Frontal cortex (tissue), 3 donors: ENCODE measurements at regions not wholly inside any gene's neighbourhood (a gene's known extent, or its start where the extent isn't known, plus 50 kb on each side); places are given as distances from the start of the nearest gene placed in this dataset.
"Not testable (repeated sequence)": the region's sequence is repeated elsewhere in the genome, so short reads cannot be mapped to it uniquely, and the experiment has no call there.

Source experiments
- DNase-seq, 2 donors: peaks; one replicate each; pipeline ENCODE4 v3.0.0; 2012; ENCODE audit warnings: low spot score in 2 of 2
- FAIRE-seq: peaks from 2 replicates; lab custom pipeline; 2012; peaks lifted over from hg19 to GRCh38; lab: Jason Lieb, UNC
- donor health status: control.
- donor health status: control.
- donor health status: control.

DNA sequence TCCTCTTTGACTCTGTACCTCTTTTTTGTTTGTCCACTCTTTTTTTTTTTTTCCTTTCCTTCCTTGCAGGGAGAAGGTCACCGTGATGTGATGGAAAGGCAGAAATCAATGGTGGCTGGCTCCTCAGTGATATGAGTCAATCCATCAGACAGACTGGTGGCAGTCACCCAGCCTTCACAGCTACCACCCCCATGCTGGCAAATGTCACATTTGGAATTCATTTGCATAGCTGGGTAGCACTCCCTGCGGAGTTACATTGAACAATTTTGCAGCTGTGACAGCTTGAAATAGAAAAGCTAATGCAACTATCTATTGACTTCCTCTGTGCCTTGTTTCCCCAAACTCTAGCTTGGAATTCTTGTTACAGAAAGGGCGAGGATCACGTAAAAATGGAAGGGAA, 668.4 kb downstream of the C6orf118 start:
- DNase-seq (no peak), FAIRE-seq (no peak)

DNA sequence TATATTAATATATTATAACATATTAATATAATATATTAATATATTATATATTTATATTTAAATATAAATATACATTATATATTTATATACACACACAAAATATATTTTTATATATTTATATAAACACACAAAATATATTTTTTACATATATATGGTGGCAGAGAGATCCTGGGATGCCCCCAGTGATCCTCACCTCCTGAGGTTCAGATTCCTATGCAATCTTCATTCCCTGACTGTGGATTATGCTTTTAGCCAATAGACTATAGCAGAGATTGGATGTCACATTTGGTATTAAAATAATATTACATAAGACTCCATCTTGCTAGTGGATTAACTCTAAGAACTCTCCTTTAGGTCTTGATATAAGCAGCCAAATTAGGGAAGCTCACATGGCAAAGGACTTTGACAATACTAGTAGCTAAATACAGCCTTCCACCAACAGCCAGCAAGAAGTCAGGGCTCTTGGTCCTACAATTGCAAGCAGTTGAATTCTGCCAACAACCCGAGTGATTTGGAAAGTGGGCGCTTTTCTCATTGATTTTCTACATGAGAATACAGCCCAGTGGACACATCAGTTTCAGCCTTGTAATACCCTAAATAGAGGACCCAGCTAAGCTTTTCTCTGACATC, 681.0 kb downstream of the C6orf118 start:
- no peak for DNase-seq
- no peak for FAIRE-seq

DNA sequence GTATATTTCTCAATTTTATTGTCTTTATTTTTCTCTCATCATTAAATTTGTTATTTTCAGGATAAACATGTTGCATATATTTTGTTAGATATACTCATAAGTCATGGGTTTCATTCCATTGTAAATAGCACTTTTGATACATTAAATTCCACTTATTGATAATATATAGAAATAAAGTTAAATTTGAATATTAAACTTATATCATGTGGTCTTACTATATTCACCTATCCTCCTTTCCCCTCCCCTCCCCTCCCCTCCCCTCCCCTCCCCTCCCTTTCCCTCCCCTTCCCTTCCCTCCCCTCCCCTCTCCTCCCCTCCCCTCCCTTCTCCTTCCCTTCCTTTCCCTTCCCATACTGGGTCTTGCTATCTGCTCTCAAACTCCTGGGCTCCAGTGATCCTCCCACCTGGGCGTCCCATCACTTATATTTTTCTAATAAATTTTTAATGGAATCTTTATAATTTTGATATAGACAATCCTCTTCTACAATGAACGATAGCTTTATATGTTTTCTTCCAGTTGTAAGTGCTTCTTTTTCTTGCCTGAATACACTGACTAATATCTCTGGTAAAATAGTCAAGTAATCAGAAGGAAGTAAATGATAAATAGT, 692.4 kb downstream of the C6orf118 start:
- FAIRE-seq (no peak), DNase-seq (no peak)

DNA sequence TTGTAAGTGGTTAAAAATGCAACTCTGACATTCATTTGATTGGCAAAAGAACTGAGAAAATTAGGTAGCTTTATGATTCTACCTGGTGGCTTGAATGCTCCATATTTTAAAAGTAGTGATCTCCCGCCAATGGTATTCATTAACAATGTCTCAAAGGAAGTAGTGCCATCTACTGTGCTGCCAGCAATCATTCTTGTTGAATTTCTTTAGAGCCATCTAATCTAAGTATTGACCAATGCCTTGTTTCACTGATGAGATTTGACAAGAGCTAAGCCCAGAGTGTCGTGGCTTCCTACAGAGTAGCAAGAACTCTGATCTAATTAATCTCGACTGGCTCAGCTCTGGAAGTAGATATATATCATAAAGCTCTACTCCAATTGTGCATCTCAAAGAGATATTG, 696.7 kb downstream of the C6orf118 start:
- DNase-seq (no peak), FAIRE-seq (no peak)

DNA sequence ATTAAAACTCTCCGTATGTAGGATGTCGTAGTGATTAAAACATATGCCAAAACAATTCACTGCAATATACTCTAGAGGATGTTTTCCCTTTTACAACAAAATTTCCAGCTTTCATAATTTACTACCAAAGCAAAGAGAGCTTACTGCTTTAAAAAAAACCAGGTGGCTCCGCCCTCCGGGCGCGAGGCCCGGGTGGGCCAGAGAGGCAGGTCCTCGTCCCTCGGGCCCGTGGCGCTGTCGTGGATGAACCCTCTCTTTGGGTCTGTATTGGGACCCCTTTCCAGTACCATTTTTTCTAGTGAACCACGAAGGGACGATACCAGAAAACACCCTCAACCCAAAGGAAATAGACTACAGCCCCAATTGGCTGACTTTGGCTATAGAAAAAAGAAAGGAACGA, 698.5 kb downstream of the C6orf118 start:
- not testable (repeated sequence) for FAIRE-seq, DNase-seq

DNA sequence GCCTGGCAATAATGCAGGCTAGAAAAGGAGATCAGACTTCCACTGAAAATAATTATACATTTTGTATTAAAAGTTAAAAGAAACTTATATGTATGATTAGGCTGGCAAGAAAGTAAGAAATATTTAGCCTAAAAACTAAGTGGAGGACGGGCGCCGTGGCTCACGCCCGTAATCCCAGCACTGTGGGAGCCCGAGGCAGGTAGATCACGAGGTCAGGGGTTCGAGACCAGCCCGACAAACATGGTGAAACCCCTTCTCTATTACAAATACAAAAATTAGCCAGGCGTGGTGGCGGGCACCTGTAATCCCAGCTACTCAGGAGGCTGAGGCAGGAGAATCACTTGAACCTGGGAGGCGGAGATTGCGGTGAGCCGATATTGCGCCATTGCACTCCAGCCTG, 707.0 kb downstream of the C6orf118 start:
- DNase-seq, FAIRE-seq: not testable (repeated sequence)

DNA sequence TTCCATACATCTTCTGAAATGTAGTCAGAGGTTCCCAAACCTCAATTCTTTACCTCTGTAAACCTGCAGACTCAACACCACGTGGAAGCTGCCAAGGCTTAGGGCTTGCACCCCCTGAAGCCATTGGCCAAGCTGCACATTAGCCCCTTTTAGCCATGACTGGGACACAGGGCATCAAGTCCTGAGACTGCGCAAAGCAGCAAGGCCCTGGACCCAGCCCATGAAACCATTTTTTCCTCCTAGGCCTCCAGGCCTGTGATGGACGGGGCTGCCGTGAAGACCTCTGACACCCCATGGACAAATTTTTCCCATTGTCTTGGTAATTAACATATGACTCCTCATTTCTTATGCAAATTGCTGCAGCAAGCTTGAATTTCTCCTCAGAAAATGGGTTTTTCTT, 727.8 kb downstream of the C6orf118 start:
- DNase-seq (no peak), FAIRE-seq (no peak)

DNA sequence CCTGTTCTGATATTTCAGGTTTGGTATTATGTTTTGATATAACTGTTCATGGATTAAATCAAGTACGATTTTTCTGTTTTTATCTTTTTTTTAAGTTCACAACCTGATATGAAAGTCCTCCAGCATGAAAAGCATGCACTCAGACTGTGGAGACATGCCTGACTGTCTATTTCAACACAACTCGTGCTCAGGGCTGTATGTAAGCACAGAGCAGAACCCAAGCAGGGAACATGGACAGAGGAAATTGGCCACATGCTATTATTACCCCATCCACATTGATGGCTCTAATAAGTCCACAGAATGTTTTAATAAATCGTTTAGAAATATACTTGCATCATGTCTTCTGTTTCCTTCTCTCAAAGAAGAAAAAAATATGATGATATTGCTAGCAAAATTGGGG, 730.4 kb downstream of the C6orf118 start:
- DNase-seq, result no peak
- no peak for FAIRE-seq

DNA sequence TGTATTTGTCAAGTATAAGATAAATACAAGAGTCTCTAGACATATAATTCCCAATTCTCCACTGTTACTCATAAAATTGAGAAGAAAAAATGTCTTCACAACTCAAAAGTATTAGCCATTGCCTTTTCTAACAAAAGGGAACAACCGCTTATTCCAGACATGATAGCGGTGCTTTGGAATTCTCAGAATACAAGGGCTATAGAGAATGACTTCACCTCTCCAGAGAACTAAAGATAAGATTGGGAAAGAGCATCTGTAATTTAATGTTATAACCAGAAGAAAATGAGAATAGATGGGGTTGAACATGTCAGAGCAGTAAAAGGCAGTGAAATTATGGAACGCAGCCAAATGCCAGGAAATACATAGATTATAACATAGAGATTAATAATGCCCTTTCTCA, 730.8 kb downstream of the C6orf118 start:
- FAIRE-seq (no peak), DNase-seq (no peak)

DNA sequence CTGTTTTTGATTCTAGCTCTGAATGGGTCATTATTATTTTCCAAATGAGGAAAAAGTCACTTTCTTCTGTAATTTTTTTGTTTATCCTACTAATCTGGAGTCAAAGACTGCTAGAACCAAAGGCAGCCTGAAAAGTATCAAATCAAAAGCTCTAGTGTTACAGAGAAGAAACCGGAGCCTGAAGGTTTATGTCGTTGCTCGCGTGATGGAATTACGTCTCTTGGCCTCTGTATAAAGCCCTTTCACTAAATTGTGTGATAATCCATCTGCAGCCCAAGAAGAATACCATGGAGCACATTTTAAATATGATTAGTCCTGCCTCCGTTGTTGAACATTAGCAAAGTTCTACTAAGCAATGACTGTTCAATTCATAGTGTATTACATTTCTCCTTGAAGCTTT, 738.6 kb downstream of the C6orf118 start:
- DNase-seq (no peak), FAIRE-seq (no peak)

DNA sequence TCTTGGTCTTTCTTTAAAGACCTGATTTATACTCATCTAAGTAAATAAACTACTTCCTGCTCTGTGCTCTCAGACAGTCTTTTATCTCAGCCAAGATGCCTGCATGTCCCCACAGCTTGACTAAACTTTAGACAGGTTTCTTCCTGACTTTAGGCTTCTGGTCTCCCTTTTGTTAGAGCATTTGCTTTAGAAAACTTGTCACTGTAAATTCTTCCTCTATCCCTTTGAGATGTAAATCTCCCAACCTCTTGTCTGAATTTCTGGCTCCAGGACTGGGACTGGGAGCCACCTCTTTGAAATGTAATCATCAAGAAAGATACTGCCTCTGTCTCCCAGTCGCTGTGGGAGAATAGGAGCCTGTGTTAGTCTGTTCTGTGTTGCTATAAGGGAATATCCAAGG, 739.9 kb downstream of the C6orf118 start:
- no peak for DNase-seq
- no peak for FAIRE-seq

DNA sequence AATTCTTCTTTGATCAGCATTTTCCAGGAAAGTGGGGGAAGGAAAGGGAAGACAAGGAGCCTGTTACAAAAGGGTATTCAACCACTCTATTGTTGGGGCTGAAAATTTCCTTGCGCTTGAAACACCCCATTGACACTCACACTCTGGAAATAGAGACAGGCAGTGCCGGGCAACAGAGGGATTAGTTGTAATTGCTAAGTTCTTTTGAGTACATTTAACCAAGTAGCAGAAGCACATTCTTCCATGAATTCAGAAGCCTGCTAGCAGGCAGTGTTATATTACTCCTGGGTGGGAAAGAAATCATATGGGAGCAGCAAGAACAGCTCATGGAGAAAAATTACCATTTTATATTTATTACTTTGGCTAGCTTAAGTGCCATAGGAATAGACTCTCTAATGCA, 745.5 kb downstream of the C6orf118 start:
- DNase-seq, result peak; percentile 2 to 9
- no peak for FAIRE-seq

DNA sequence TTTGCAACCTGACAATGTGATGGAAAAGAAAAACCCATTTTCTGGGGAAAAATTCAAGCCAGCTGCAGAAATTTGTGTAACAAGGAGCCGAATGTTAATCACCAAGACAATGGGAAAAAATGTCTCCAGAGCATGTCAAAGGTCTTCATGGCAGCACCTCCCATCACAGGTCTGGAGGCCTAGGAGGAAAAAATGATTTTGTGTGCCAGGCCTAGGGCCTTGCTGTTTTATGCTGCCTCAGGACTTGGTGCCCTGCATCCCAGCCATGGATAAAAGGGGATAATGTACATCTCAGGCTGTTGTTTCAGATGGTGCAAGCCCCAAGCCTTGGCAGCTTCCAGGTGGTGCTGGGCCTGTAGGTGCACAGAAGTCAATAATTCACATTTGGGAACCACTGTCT, 747.7 kb downstream of the C6orf118 start:
- DNase-seq (no peak), FAIRE-seq (no peak)

DNA sequence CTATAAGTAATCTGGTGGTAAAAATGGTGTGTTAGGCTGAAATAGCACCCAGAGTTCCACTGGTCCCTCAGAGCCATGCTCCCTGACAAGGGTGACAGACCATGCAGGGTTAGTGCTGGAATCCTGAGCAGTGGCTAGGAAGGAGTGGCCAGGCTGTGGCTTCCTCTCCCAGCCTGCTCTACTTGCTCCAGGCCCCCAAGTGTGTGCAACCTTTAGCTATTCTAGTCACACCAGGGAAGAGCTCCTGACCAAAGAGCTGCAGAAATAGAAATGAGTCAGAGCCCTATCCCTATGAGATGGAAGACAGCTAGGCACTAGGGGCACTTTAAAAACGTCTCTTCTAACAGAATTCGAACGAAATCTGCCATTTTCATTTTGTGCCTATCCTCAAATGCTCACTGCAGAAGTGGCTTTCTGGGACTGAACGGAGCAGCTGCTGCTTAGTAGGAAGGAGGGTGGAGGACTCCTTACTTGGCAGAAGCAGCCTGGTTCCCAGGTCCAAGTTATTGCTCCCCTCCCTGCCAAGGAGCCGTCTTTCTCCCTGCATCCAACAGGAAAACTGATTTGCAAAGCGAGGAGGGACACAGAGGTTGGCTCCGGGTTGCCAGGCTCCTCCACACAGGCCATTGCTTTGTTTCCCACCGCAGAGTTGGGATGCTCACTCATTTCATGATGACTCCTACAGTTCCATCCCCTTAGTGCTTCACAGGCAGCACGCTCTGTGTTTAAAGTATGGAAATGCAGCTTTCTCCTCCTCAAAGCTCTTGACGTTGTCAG, 754.5 kb downstream of the C6orf118 start:
- FAIRE-seq (no peak), DNase-seq (no peak)

DNA sequence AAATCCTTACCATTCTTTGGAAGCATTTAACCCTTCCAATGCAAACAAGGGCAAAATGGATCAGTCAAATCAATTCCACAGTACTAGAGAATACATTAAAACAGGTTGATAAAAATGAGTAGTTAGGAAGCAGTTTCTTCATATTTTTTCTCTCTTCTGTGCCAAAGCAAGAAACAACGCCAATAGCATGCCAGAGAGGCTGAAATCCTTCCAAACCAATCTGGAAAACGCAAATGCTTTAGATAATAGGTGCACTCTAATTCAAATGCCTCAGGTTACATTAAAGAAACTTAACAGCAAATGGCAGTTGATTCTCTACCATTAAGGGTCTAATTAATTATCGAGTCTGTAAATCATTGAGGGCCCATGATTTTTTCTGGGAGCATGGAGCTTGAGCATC, 755.2 kb downstream of the C6orf118 start:
- FAIRE-seq, result no peak
- DNase-seq, result no peak

DNA sequence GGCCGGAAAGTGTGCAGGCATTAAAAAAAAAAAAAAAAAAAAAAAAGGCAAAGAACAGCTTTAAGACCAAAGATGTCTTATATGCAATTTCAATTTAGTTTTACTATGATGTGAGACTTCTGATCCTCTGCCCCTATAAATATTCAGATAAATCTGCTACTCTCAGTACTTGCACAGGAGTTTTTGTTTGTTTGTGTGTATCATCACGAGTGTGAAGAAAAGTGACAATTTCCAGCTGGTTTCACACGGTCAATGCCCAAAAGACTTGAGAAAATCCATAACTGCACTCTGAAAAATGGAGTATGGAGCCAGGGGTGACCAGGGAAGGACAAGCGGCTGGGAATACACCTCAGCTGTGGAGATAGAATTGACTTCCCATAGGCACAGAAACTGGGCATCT, 757.7 kb downstream of the C6orf118 start:
- no peak for DNase-seq
- FAIRE-seq, result no peak

DNA sequence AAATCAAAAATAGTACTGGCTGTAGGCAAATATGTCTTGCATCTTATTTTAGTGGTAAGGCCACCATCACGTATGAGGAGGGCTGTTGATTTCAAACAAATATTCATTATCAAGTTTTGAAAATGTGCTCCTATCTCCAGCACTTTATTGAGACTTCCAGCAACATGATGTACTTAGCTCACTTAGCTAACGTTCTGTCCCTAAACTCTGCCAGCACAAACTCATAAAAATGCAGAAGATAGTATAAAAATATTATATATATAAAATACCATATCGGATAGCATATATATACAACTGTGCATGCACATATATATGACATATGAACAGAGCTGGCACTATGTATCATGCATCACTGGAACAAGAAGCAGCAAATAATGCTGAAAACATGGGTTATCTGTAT, 762.3 kb downstream of the C6orf118 start:
- DNase-seq, result no peak
- no peak for FAIRE-seq

DNA sequence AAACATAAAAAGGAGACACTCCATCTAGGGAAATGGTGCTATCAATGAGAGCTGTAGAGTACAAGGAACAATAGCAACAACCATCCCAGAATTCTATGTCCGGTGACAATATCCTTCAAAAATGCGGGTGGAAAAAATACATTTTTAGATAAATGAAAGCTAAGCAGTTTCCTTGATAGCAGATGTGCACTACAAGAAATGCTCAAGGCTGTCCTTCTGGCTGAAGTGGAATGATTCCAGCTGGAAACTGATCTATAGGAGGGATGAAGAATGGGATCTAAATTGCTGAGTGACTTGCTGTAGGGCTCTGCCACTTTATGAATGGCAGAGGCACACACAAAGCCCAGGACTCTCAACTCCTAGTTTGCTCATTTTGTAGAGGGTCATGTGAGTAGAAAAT, 763.1 kb downstream of the C6orf118 start:
- no peak for DNase-seq
- no peak for FAIRE-seq

DNA sequence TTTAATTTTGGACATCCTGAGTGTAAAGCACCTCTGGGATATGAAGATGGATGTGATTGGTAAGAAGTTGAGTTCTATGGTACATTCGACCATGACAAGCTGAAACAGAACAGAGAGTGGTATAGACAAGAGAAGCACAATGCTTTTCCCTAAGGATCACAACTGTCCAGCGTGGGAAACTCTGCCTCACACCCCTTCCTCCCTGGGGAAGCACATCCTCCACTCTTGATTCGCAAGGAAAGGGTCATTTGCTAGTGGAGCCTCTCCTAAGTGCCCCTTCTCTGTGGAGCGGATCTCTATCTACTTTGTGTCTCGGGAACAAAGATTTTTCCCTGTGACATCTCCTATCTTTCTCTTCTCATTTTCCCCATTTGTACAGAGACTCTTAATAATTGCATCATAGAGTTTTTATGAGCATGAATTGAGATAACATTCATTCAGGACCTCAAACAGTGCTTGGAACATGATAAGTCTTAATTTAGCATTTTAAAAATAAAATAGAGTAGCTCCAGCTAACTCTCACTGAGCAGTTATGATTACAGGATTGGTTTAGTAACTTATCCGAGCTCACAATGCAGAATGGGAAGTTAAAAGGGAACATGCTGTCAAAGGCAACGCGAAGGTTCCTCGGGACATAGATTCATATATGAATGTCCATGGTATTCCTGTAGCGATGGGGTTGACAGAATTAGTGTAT, 775.2 kb downstream of the C6orf118 start:
- no peak for FAIRE-seq

DNA sequence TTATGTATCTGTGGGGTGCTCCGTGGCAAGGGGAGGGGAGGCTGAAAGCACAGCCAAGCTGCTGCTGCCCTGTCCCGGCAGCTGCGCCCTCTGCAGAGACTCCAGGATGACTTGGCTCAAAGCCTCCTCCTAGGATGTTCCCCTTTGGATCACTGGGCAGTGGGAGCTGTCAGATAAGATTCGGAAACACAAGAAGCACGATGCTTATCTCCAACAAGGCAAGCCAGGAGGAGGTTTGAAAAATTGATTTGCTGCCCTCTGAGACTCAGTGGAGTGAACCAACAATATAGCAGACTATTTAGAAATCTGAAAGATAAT, 776.4 kb downstream of the C6orf118 start:
- FAIRE-seq (no peak), DNase-seq (no peak)

More for the DNA sequence above, 775.2 kb downstream of the C6orf118 start:
- no peak for DNase-seq
